HepG2 (cell line): ENCODE measurements at regions not wholly inside any gene's neighbourhood (a gene's known extent, or its start where the extent isn't known, plus 50 kb on each side); places are given as distances from the start of the nearest gene placed in this dataset.

ENCODE experiments used
- BCL6 ChIP-seq: IDR thresholded peaks from 2 replicates; pipeline ENCODE4 v1.6.1; 2016; ENCODE audit warnings: missing genetic modification reagents, missing compliant biosample characterization
- CBX1 ChIP-seq: IDR thresholded peaks from one replicate; pipeline ENCODE4 v1.6.1; 2016; ENCODE audit warnings: antibody characterized with exemption, low read depth
- CEBPG ChIP-seq: IDR thresholded peaks from 2 replicates; pipeline ENCODE4 v1.6.1; 2016
- GATAD2A ChIP-seq: IDR thresholded peaks from 2 replicates; pipeline ENCODE4 v1.6.1; 2016
- HNF4A ChIP-seq: sonication (generic); formaldehyde crosslinking; IDR thresholded peaks from 2 replicates; pipeline ENCODE4 v1.4.0; 2020; ENCODE audit warnings: missing genetic modification reagents
- HNRNPUL1 ChIP-seq: fragments of 200-400 bp; formaldehyde crosslinking; IDR thresholded peaks from 2 replicates; pipeline ENCODE4 v1.6.1; 2017; ENCODE audit warnings: low read depth, mild to moderate bottlenecking, low read length, moderate library complexity
- KDM2A ChIP-seq: sonication (generic); formaldehyde crosslinking; IDR thresholded peaks from 2 replicates; pipeline ENCODE4 v1.4.0; 2020; ENCODE audit warnings: low read depth, missing genetic modification reagents, borderline replicate concordance
- MIXL1 ChIP-seq: IDR thresholded peaks from 2 replicates; pipeline ENCODE4 v1.6.1; 2016
- NKX3-1 ChIP-seq: sonication (generic); formaldehyde crosslinking; IDR thresholded peaks from 2 replicates; pipeline ENCODE4 v1.5.0; 2020; ENCODE audit warnings: missing genetic modification reagents
- NR2F1 ChIP-seq, 2 experiments: fragments of 450-650 bp in 1 of 2; formaldehyde crosslinking in 1 of 2; IDR thresholded peaks; 2 replicates each; pipeline versions ENCODE4 v1.5.0 to v1.6.1; 2016 to 2020; ENCODE audit warnings: mild to moderate bottlenecking in 1 of 2, missing compliant biosample characterization in 1 of 2, missing genetic modification reagents in 1 of 2, moderate library complexity in 1 of 2
- NR2F6 ChIP-seq, 2 experiments: IDR thresholded peaks; 2 replicates each; pipeline ENCODE4 v1.6.1; 2016; ENCODE audit warnings: antibody characterized with exemption in 1 of 2, mild to moderate bottlenecking in 1 of 2
- ONECUT2 ChIP-seq: sonication (generic); formaldehyde crosslinking; IDR thresholded peaks from 2 replicates; pipeline ENCODE4 v1.4.0; 2020; ENCODE audit warnings: missing genetic modification reagents
- PPARG ChIP-seq: conservative IDR thresholded peaks from 2 replicates; pipeline ENCODE4 v1.6.1; 2016; ENCODE audit warnings: missing biosample characterization, missing genetic modification reagents
- PRMT3 ChIP-seq: sonication (generic); formaldehyde crosslinking; IDR thresholded peaks from 2 replicates; pipeline ENCODE4 v1.8.1; 2022; ENCODE audit warnings: low read depth, mild to moderate bottlenecking, moderate library complexity, missing genetic modification reagents, borderline replicate concordance
- PTBP1 ChIP-seq: fragments of 200-400 bp; formaldehyde crosslinking; IDR thresholded peaks from 2 replicates; pipeline ENCODE4 v1.6.1; 2018; ENCODE audit warnings: low read length, low read depth; ENCODE audit not compliant: poor library complexity, severe bottlenecking
- SAFB2 ChIP-seq: sonication (generic); formaldehyde crosslinking; IDR thresholded peaks from 2 replicates; pipeline ENCODE4 v1.5.1; 2020; ENCODE audit warnings: missing genetic modification reagents, low read depth, mild to moderate bottlenecking, borderline replicate concordance
- SALL1 ChIP-seq: sonication (generic); formaldehyde crosslinking; IDR thresholded peaks from 2 replicates; pipeline ENCODE4 v1.8.0; 2022; ENCODE audit warnings: mild to moderate bottlenecking, missing genetic modification reagents
- TOE1 ChIP-seq: sonication (generic); formaldehyde crosslinking; IDR thresholded peaks from 2 replicates; pipeline ENCODE4 v1.4.0; 2020; ENCODE audit warnings: mild to moderate bottlenecking, missing genetic modification reagents
- ZBTB7B ChIP-seq: sonication (generic); formaldehyde crosslinking; IDR thresholded peaks from 2 replicates; pipeline ENCODE4 v1.4.0; 2020; ENCODE audit warnings: missing genetic modification reagents
- ZFP37 ChIP-seq: sonication (generic); formaldehyde crosslinking; IDR thresholded peaks from 2 replicates; pipeline ENCODE4 v1.4.0; 2020; ENCODE audit warnings: missing genetic modification reagents, borderline replicate concordance
- ZFP41 ChIP-seq: sonication (generic); formaldehyde crosslinking; IDR thresholded peaks from 2 replicates; pipeline ENCODE4 v1.4.0; 2020; ENCODE audit warnings: mild to moderate bottlenecking, missing genetic modification reagents, borderline replicate concordance
- ZNF207 ChIP-seq: fragments of 450-650 bp; IDR thresholded peaks from 2 replicates; pipeline ENCODE4 v1.6.1; 2016; ENCODE audit warnings: antibody characterized with exemption, borderline replicate concordance
- ZNF263 ChIP-seq: sonication (generic); formaldehyde crosslinking; IDR thresholded peaks from 2 replicates; pipeline ENCODE4 v1.4.0; 2020; ENCODE audit warnings: missing genetic modification reagents
- ZNF441 ChIP-seq: sonication (generic); formaldehyde crosslinking; IDR thresholded peaks from 2 replicates; pipeline ENCODE4 v1.7.0; 2021; ENCODE audit warnings: missing genetic modification reagents, borderline replicate concordance
- ZNF589 ChIP-seq: sonication (generic); formaldehyde crosslinking; conservative IDR thresholded peaks from 2 replicates; pipeline ENCODE4 v1.8.0; 2022; ENCODE audit warnings: mild to moderate bottlenecking, moderate library complexity, missing genetic modification reagents
- ZNF615 ChIP-seq: sonication (generic); formaldehyde crosslinking; IDR thresholded peaks from 2 replicates; pipeline ENCODE4 v1.5.0; 2020; ENCODE audit warnings: mild to moderate bottlenecking, missing genetic modification reagents, borderline replicate concordance
- ZNF75D ChIP-seq: sonication (generic); formaldehyde crosslinking; IDR thresholded peaks from 2 replicates; pipeline ENCODE4 v1.8.1; 2023; ENCODE audit warnings: missing genetic modification reagents, mild to moderate bottlenecking, borderline replicate concordance
- TF ChIP-seq, protein P1 (sequence below): sonication (generic); IDR thresholded peaks from 2 replicates; pipeline ENCODE4 v1.6.1; 2016; ENCODE audit warnings: low read depth, borderline replicate concordance
- TF ChIP-seq, protein P2 (sequence below): IDR thresholded peaks from 2 replicates; pipeline ENCODE4 v1.6.1; 2016; ENCODE audit warnings: control low read depth
- TF ChIP-seq, protein P3 (sequence below): conservative IDR thresholded peaks from 2 replicates; pipeline ENCODE4 v1.6.1; 2018; ENCODE audit warnings: missing genetic modification reagents

- 0 out of 4 replicates have a peak, but pooled peaks of 1 of the 2 experiments have one; percentile 16 for TF ChIP-seq NR2F1 (CRISPR knock-in tag; IDR thresholded peaks at IDR 0.05)
- TF ChIP-seq, protein P1, sequence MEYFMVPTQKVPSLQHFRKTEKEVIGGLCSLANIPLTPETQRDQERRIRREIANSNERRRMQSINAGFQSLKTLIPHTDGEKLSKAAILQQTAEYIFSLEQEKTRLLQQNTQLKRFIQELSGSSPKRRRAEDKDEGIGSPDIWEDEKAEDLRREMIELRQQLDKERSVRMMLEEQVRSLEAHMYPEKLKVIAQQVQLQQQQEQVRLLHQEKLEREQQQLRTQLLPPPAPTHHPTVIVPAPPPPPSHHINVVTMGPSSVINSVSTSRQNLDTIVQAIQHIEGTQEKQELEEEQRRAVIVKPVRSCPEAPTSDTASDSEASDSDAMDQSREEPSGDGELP: peak; percentile 64
- no peak for TF ChIP-seq ZNF263 (CRISPR knock-in tag)
- no peak for TF ChIP-seq ZBTB7B
- peak; percentile 70 for TF ChIP-seq ONECUT2
- no peak for TF ChIP-seq ZNF75D (CRISPR knock-in tag)
- no peak for TF ChIP-seq PTBP1
- peak; percentile 52 for TF ChIP-seq PPARG (CRISPR knock-in tag)
- no peak for TF ChIP-seq SAFB2 (CRISPR knock-in tag)
- 0 out of 2 replicates have a peak, but pooled peaks have one; percentile 49 for TF ChIP-seq ZNF441 (CRISPR knock-in tag)
- 0 out of 2 replicates have a peak, but pooled peaks have one; percentile 21 for TF ChIP-seq NR2F6 (IDR thresholded peaks at IDR 0.05)
- TF ChIP-seq NR2F6 (CRISPR knock-in tag; IDR thresholded peaks at IDR 0.05): no peak
- TF ChIP-seq ZFP41 (CRISPR knock-in tag): no peak
- no peak for TF ChIP-seq PRMT3 (CRISPR knock-in tag)
- TF ChIP-seq ZNF207: no peak
- TF ChIP-seq KDM2A (CRISPR knock-in tag): no peak
- TF ChIP-seq HNRNPUL1: no peak
- no peak for TF ChIP-seq ZNF615 (CRISPR knock-in tag)
- TF ChIP-seq, protein P2, sequence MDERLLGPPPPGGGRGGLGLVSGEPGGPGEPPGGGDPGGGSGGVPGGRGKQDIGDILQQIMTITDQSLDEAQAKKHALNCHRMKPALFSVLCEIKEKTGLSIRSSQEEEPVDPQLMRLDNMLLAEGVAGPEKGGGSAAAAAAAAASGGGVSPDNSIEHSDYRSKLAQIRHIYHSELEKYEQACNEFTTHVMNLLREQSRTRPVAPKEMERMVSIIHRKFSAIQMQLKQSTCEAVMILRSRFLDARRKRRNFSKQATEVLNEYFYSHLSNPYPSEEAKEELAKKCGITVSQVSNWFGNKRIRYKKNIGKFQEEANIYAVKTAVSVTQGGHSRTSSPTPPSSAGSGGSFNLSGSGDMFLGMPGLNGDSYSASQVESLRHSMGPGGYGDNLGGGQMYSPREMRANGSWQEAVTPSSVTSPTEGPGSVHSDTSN: no peak
- TF ChIP-seq BCL6 (CRISPR knock-in tag): 0 out of 2 replicates have a peak, but pooled peaks have one; percentile 14
- TF ChIP-seq ZFP37 (CRISPR knock-in tag): no peak
- TF ChIP-seq CBX1: no peak
- peak; percentile 58 for TF ChIP-seq SALL1
- TF ChIP-seq MIXL1 (CRISPR knock-in tag): 0 out of 2 replicates have a peak, but pooled peaks have one; percentile 18
- TF ChIP-seq GATAD2A (CRISPR knock-in tag): peak; percentile 18; the same call in 1 of the 2 replicates
- no peak for TF ChIP-seq NKX3-1 (CRISPR knock-in tag)
- no peak for TF ChIP-seq TOE1 (CRISPR knock-in tag)
- TF ChIP-seq, protein P3, sequence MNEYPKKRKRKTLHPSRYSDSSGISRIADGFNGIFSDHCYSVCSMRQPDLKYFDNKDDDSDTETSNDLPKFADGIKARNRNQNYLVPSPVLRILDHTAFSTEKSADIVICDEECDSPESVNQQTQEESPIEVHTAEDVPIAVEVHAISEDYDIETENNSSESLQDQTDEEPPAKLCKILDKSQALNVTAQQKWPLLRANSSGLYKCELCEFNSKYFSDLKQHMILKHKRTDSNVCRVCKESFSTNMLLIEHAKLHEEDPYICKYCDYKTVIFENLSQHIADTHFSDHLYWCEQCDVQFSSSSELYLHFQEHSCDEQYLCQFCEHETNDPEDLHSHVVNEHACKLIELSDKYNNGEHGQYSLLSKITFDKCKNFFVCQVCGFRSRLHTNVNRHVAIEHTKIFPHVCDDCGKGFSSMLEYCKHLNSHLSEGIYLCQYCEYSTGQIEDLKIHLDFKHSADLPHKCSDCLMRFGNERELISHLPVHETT (CRISPR knock-in tag): no peak
- no peak for TF ChIP-seq ZNF589 (CRISPR knock-in tag)
- TF ChIP-seq CEBPG: no peak
- peak; percentile 65 for TF ChIP-seq HNF4A (CRISPR knock-in tag)
These were observed 774.1 kb upstream of the IGFBP3 start (continued) for GRCh38 chr7:46695051-46695708.
